ENCODE measurements at regions not wholly inside any gene's neighbourhood (a gene's known extent, or its start where the extent isn't known, plus 50 kb on each side); places are given as distances from the start of the nearest gene placed in this dataset.

- Histone ChIP-seq H3K9me3 (no peaks in the 10 kb centered on the region), H3K4me1 (ENCODE audit: low read depth) (no peaks in the 10 kb centered on the region), H3K4me3 (no peak overlapping the region), H3K36me3 (ENCODE audit: low read depth) (no peaks in the 10 kb centered on the region)
- TF ChIP-seq CTCF (IDR thresholded peaks at IDR 0.05): no peak
- intact Hi-C loops (cut with DNase I, micrococcal nuclease): no loop called here
- DNase-seq (no peak), ATAC-seq (no peak)
These were observed 123.9 kb upstream of the AGBL1 start for GRCh38 chr15:85955501-85956391.

GRCh38 chr15:85956532-85957275, 123.0 kb upstream of the AGBL1 start:
- ATAC-seq: no peak
- Histone ChIP-seq H3K4me3 (no peak overlapping the region), H3K36me3 (ENCODE audit: low read depth) (no peaks in the 10 kb centered on the region), H3K4me1 (ENCODE audit: low read depth) (no peaks in the 10 kb centered on the region), H3K9me3 (no peaks in the 10 kb centered on the region)
- intact Hi-C loops (cut with DNase I, micrococcal nuclease): no loop called here
- no peak for DNase-seq
- TF ChIP-seq CTCF (IDR thresholded peaks at IDR 0.05): no peak

DNA sequence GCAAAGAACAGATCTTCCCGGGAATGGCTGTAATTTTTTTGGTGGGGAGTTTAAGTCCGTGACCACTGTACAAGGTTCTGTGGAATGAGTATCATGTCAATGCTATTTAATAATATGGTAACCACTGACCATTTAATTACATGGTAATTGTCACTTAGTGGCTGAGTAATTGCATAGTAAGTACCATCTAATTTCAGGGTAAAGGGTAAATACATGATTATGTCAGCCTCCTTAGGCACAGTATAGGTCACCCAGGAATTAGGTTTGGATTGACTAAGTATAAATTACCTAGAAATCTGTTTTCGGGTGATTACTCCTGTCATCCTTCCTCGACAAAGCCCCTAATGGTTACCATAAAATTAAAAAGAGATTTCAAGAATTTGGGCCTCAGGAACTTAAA, 120.1 kb upstream of the AGBL1 start:
- Histone ChIP-seq H3K4me3 (no peak overlapping the region), H3K9me3 (no peaks in the 10 kb centered on the region), H3K4me1 (ENCODE audit: low read depth) (no peaks in the 10 kb centered on the region), H3K36me3 (ENCODE audit: low read depth) (no peaks in the 10 kb centered on the region)
- intact Hi-C loops (cut with DNase I, micrococcal nuclease): no loop called here
- no peak for TF ChIP-seq CTCF (IDR thresholded peaks at IDR 0.05)
- ATAC-seq (no peak), DNase-seq (no peak)

GRCh38 chr15:85960381-85960780, 119.3 kb upstream of the AGBL1 start:
- Histone ChIP-seq H3K9me3 (no peaks in the 10 kb centered on the region), H3K36me3 (ENCODE audit: low read depth) (no peaks in the 10 kb centered on the region), H3K4me1 (ENCODE audit: low read depth) (no peaks in the 10 kb centered on the region), H3K4me3 (no peak overlapping the region)
- no peak for TF ChIP-seq CTCF (IDR thresholded peaks at IDR 0.05)
- ATAC-seq (no peak), DNase-seq (no peak)
- intact Hi-C loops (cut with DNase I, micrococcal nuclease): no loop called here

- Histone ChIP-seq H3K36me3 (ENCODE audit: low read depth) (no peaks in the 10 kb centered on the region), H3K9me3 (no peaks in the 10 kb centered on the region), H3K4me1 (ENCODE audit: low read depth) (no peaks in the 10 kb centered on the region), H3K4me3 (no peak overlapping the region)
- DNase-seq: no peak
- intact Hi-C loops (cut with DNase I, micrococcal nuclease): no loop called here
- no peak for TF ChIP-seq CTCF (IDR thresholded peaks at IDR 0.05)
- no peak for ATAC-seq
These were observed 117.8 kb upstream of the AGBL1 start for GRCh38 chr15:85961821-85962220.

All from mucosa of descending colon (tissue), 3 donors.